IPS-20b (cell line): ENCODE measurements at regions not wholly inside any gene's neighbourhood (a gene's known extent, or its start where the extent isn't known, plus 50 kb on each side); places are given as distances from the start of the nearest gene placed in this dataset.

ENCODE experiments used
- H3K27ac ChIP-seq: one replicate; pipeline ENCODE4 v1.5.1; 2013; ENCODE audit warnings: low read length
- H3K27me3 ChIP-seq: 2 replicates; pipeline ENCODE4 v1.6.1; 2013; ENCODE audit warnings: mild to moderate bottlenecking, low read length, inconsistent platforms; ENCODE audit not compliant: insufficient read depth
- H3K36me3 ChIP-seq: 2 replicates; pipeline ENCODE4 v1.6.1; 2013; ENCODE audit warnings: low read depth, mild to moderate bottlenecking, inconsistent platforms, low read length, moderate library complexity; ENCODE audit not compliant: insufficient read depth
- H3K4me1 ChIP-seq: 2 replicates; pipeline ENCODE4 v1.6.1; 2013; ENCODE audit warnings: mild to moderate bottlenecking, control low read depth, inconsistent platforms, low read length, moderate library complexity; ENCODE audit not compliant: insufficient read depth
- H3K4me3 ChIP-seq: 2 replicates; pipeline ENCODE4 v1.5.1; 2013; ENCODE audit warnings: mild to moderate bottlenecking, low read length, inconsistent platforms
- H3K9ac ChIP-seq: 2 replicates; pipeline ENCODE4 v1.6.1; 2013; ENCODE audit warnings: low read depth, mild to moderate bottlenecking, inconsistent platforms, low read length, moderate library complexity
- H3K9me3 ChIP-seq: 2 replicates; pipeline ENCODE4 v1.6.1; 2013; ENCODE audit warnings: mild to moderate bottlenecking, low read depth, low read length, inconsistent platforms; ENCODE audit not compliant: insufficient read depth

GRCh38 chr2:76393356-76393755 lies 682.6 kb upstream of the GCFC2 start:
- Histone ChIP-seq H3K9me3 (no peaks in the 10 kb centered on the region), H3K4me1 (no peaks in the 10 kb centered on the region)

DNA sequence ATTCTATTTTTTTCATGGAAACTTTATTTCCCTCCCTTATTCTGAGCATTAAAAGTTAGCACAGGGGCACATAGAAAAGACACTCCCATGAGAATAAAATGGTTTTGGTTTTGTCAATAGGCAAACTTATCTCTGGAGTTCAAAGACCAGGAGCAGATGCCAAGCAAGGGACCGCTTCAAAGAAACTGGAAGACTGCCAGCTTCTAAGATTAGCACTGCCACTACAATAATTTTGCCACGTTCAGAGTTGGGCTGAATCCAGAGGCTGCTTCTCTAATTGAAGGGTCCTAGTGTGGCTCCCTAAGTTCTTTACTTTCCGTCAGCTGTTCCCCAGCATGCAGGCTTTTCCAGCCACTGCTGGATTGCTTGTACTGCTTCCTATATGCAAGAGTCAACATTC lies 681.0 kb upstream of the GCFC2 start:
- Histone ChIP-seq H3K27me3 (no peaks in the 10 kb centered on the region), H3K36me3 (no peaks in the 10 kb centered on the region), H3K27ac (no peak overlapping the region), H3K4me1 (no peaks in the 10 kb centered on the region), H3K4me3 (no peak overlapping the region), H3K9me3 (no peaks in the 10 kb centered on the region), H3K9ac (no peak overlapping the region)

More at GRCh38 chr2:76393356-76393755, 682.6 kb upstream of the GCFC2 start:
- H3K9ac ChIP-seq, result no peak overlapping the region
- H3K36me3 ChIP-seq, result no peaks in the 10 kb centered on the region
- no peaks in the 10 kb centered on the region for H3K27me3 ChIP-seq
- H3K4me3 ChIP-seq, result no peak overlapping the region
- H3K27ac ChIP-seq, result no peak overlapping the region

DNA sequence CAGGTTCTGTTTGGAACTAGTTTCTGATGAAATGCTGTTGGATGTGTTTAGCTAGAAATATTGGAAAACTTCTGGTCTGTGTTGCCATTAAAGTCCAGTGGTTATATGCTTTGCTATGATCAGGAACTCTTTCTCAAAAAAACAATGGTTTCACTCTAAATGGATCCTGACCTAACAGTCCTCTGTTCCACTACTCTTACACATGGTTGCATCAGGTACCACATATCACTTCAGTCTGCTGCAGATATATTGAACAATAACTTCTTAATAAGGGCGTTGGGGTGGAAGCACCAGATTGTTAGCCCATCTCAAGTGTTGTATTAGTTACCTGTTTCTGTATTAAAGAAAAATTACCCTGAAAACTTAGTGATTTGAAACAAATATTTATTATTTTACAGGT lies 676.6 kb upstream of the GCFC2 start:
- Histone ChIP-seq H3K4me3 (no peak overlapping the region), H3K9ac (no peak overlapping the region), H3K9me3 (no peaks in the 10 kb centered on the region), H3K36me3 (no peaks in the 10 kb centered on the region), H3K27ac (no peak overlapping the region), H3K4me1 (no peaks in the 10 kb centered on the region), H3K27me3 (no peaks in the 10 kb centered on the region)

DNA sequence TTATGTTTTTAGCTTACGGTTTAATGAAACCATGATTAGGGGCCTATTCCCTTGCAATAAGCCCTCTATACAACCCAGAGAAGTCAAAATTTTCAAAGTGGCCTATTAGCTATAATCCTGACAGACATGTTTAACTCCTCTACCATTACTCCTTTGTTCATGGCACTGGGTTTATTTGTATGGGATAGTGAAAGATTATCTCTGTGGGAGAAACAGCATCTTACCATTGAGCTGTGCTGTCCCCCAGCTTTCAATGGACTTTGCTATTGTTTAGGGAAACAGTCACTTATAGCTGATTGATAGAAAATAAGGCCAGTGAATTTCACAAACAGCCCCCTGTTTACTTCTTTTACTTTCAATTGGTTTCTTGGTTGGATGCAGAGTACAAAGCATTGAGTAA lies 675.2 kb upstream of the GCFC2 start:
- Histone ChIP-seq H3K36me3 (no peaks in the 10 kb centered on the region), H3K9ac (no peak overlapping the region), H3K9me3 (no peaks in the 10 kb centered on the region), H3K4me1 (no peaks in the 10 kb centered on the region), H3K27me3 (no peaks in the 10 kb centered on the region), H3K27ac (no peak overlapping the region), H3K4me3 (no peak overlapping the region)

GRCh38 chr2:76381624-76382023 lies 670.9 kb upstream of the GCFC2 start:
- Histone ChIP-seq H3K36me3 (no peaks in the 10 kb centered on the region), H3K4me3 (no peak overlapping the region), H3K27me3 (no peaks in the 10 kb centered on the region), H3K9me3 (no peaks in the 10 kb centered on the region), H3K4me1 (no peaks in the 10 kb centered on the region), H3K27ac (no peak overlapping the region), H3K9ac (no peak overlapping the region)

GRCh38 chr2:76378140-76378539 lies 667.4 kb upstream of the GCFC2 start:
- Histone ChIP-seq H3K9me3 (no peaks in the 10 kb centered on the region), H3K36me3 (no peaks in the 10 kb centered on the region), H3K4me3 (no peak overlapping the region), H3K4me1 (no peaks in the 10 kb centered on the region), H3K9ac (no peak overlapping the region), H3K27me3 (no peaks in the 10 kb centered on the region), H3K27ac (no peak overlapping the region)

DNA sequence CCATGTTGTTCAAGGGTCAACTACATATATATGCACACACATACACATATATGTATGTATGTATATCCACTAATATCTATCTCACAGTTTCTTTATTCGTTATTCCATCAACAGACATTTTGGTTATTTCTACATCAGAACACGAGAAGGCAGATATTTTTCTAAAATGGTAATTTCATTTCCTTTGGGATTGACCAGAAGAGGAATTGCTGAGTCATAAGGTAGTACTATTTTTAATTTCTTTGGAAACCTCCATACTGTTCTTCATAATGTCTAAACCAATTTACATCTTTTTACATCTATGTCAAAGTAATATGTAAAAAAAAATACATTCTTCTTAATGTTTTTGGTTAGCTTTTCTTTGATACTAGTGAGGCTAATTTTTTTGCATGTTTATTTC lies 630.7 kb upstream of the GCFC2 start:
- no peaks in the 10 kb centered on the region for H3K36me3 ChIP-seq

DNA sequence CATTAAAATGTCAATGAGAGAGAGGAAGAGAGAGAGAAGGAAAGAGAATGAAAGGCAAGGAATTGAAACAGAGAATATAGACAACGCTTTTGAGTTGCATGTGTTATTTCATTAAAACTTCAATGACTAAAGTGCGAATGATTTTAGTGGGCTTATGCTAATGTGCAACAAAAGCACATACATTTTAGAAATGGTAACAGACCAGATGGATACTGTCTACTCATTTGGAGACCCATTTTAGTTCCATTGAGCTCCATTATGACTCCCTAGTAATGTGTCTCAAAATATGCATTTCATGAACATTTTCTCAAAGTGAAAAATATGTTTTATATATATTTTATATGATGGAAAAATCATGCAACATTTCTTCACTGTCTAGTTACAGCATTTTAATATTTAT lies 622.2 kb upstream of the GCFC2 start:
- no peak overlapping the region for H3K9ac ChIP-seq
- H3K36me3 ChIP-seq, result no peaks in the 10 kb centered on the region
- no peak overlapping the region for H3K4me3 ChIP-seq
- H3K9me3 ChIP-seq, result no peaks in the 10 kb centered on the region
- H3K27me3 ChIP-seq, result no peaks in the 10 kb centered on the region
- no peak overlapping the region for H3K27ac ChIP-seq
- H3K4me1 ChIP-seq, result no peaks in the 10 kb centered on the region

More for the DNA sequence above, 630.7 kb upstream of the GCFC2 start:
- H3K4me1 ChIP-seq, result no peaks in the 10 kb centered on the region
- no peak overlapping the region for H3K27ac ChIP-seq
- H3K9ac ChIP-seq, result no peak overlapping the region
- no peaks in the 10 kb centered on the region for H3K27me3 ChIP-seq
- H3K9me3 ChIP-seq, result no peaks in the 10 kb centered on the region
- H3K4me3 ChIP-seq, result no peak overlapping the region

GRCh38 chr2:76330865-76331264 lies 620.1 kb upstream of the GCFC2 start:
- Histone ChIP-seq H3K4me3 (no peak overlapping the region), H3K36me3 (no peaks in the 10 kb centered on the region), H3K4me1 (no peaks in the 10 kb centered on the region), H3K9ac (no peak overlapping the region), H3K27me3 (no peaks in the 10 kb centered on the region), H3K9me3 (no peaks in the 10 kb centered on the region), H3K27ac (no peak overlapping the region)

DNA sequence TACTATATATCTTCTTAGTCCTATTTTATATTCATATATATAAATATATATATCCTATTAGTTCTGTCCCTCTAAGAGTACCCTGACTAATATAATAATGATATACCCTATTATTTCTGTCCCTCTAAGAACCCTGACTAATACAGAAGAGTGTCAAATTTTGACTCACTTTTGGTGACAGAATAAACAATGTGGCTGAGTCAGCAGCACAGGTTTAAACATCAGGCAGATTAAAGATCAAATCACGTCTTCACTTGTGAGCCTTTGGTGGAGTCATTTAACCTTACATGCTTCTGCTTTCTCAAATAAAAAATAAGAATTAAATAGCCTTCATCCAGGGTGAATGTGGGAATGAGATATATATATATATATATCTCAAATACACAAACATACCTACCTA lies 615.9 kb upstream of the GCFC2 start:
- no peak overlapping the region for H3K9ac ChIP-seq
- no peak overlapping the region for H3K4me3 ChIP-seq
- no peak overlapping the region for H3K27ac ChIP-seq
- no peaks in the 10 kb centered on the region for H3K27me3 ChIP-seq
- H3K9me3 ChIP-seq, result no peaks in the 10 kb centered on the region
- H3K36me3 ChIP-seq, result no peaks in the 10 kb centered on the region
- no peaks in the 10 kb centered on the region for H3K4me1 ChIP-seq

DNA sequence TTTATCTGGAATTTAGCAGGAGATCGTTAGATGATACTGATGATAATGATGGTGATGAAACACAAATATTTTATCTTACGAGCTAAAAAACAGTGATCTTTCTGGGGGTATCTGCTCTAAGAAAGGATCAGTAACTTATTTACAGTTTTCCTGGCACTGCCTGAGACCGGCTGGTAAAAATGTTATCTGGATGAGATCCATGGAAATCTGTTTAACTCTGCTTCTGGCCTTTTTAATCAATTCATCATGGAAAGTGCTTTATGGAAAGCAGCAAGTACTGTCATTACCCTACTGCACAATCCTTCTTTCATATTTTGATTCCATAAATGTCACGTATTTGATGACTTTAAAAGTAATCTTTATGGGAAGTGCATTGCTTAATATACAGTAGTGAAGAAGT lies 612.7 kb upstream of the GCFC2 start:
- no peaks in the 10 kb centered on the region for H3K36me3 ChIP-seq
- no peaks in the 10 kb centered on the region for H3K27me3 ChIP-seq
- H3K4me3 ChIP-seq, result no peak overlapping the region
- no peak overlapping the region for H3K27ac ChIP-seq
- no peaks in the 10 kb centered on the region for H3K4me1 ChIP-seq
- no peak overlapping the region for H3K9ac ChIP-seq
- no peaks in the 10 kb centered on the region for H3K9me3 ChIP-seq

DNA sequence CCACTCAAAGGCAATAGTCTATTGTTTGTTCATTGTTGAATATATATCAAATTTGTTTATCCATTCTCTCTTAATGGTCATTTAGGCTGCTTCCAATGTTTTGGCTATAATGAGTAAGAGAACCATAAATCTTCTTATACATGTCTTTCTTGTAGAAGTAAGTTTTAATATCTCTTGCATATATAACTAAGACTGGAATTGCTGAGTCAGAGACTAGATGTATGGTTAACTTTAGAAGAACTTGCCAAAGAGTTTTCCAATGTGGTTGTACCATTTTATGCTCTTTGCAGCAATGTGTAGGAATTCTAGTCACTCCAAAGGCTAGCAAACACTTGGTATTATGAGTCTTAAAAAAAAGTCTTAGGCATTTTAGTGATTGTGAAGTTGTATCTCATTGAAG lies 610.0 kb upstream of the GCFC2 start:
- Histone ChIP-seq H3K4me3 (no peak overlapping the region), H3K4me1 (no peaks in the 10 kb centered on the region), H3K9ac (no peak overlapping the region), H3K36me3 (no peaks in the 10 kb centered on the region), H3K27me3 (no peaks in the 10 kb centered on the region), H3K9me3 (no peaks in the 10 kb centered on the region), H3K27ac (no peak overlapping the region)

DNA sequence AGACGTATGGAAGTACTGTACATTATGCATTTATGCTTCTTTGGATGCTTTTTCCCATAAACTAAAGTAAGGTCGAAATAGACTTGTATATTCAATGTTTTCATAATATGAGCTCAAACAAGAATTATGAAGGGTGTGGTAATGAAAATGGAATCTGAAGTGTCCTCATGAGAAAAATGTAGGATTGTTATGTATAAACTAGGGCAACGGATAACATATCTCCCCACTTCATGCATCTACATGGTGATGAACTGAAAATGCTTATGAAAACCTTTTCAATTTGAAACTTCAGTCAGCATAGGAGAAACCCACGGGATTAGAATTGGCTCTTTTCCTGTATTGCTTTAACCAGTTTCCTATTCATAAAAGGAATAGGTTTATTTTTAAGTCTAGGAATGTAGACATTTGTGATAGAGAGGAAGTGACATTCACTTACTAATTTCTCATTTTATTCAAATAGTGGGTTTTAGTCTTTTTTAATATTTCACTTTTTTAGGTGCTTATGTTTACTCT lies 608.2 kb upstream of the GCFC2 start:
- no peak overlapping the region for H3K9ac ChIP-seq
- H3K9me3 ChIP-seq, result no peaks in the 10 kb centered on the region
- H3K4me3 ChIP-seq, result no peak overlapping the region
- no peaks in the 10 kb centered on the region for H3K36me3 ChIP-seq
- no peaks in the 10 kb centered on the region for H3K27me3 ChIP-seq
- H3K4me1 ChIP-seq, result no peaks in the 10 kb centered on the region
- no peak overlapping the region for H3K27ac ChIP-seq
